Colon (tissue), 2 donors: ENCODE measurements at regions not wholly inside any gene's neighbourhood (a gene's known extent, or its start where the extent isn't known, plus 50 kb on each side); places are given as distances from the start of the nearest gene placed in this dataset.

Source experiments
- FAIRE-seq: peaks from 2 replicates; lab custom pipeline; 2012; peaks lifted over from hg19 to GRCh38; lab: Jason Lieb, UNC
- donor health status: control.
- donor health status: control.

DNA sequence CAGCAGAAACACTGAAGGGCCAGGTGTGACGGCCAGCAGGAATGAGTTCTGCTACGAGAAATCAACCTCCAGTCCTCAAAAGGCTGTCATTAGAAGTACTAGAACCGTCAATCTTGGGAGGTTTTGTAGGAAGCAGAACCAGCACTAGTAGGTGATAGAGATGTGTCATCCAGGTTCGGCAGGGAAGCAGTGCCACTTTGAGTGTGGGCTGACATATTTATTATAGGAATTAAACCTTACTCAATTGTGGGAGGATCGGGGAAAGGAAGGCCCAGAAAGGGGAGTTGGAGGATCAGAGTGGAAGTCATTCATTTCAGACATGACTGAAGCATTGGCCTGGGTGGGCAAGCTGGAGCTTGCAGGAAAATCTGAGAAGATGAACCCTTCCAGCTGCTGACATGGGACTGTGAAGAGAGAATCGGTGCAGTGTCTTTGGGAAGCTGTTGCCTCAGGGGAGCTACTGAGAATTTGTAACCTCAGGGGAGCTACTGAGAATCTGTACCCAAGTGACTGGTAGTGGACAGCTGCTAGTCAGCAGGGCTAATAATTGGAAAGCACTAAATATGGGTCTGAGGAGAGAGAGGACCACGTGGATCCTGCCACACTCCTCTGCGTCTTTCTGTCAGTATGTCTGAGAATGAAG is 177.4 kb downstream of the SPRY1 start:
- FAIRE-seq: no peak

DNA sequence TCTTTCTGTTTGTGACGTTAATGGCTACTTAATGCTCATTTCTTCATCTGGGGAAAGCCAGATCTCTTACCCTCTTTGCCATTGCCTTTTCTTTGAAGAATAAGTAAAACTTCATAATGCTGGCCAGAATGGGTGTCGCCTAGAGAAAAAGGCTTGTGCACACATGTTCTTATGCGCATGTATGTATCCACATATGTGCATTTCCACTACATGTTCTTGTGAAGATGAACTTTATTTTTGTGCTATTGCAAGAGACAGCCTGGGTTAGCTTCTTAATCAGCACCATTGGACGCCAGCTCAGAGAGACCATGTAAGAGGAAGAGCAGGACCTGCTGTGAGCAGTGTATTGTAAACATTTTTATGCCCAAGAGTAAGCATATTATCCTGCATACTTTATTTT is 178.7 kb downstream of the SPRY1 start:
- FAIRE-seq: no peak

DNA sequence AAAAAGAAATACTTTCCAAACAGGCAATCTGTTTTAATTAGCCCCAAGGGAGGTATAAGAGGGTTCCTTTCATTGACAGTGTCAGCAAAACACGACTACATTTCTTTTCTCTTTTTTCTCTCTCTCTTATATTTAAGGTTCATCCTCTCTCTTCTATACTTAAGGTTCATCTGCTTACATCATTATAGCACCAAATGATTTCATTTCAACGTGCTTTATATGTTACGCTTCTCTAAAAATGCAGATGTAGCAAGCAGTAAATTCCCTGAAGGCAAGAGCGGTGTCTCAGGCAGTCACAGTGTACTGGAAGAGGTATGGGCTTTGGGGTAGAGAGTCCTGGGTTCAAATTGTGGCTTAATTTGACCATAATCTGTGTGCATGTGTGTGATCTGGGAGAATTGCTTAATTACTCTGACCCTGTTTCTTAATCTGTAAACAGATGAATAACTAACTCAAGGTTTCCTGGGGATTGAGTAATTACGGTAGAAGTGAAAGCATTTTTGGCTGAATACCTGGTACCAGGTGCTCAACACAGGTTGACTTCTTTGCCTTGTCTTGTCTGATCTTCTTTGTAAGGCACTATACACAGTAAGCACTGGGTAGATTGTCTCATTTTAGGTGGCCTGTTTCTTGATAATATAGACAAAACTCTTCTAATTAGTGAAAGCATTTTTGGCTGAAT is 180.8 kb downstream of the SPRY1 start:
- FAIRE-seq: no peak

DNA sequence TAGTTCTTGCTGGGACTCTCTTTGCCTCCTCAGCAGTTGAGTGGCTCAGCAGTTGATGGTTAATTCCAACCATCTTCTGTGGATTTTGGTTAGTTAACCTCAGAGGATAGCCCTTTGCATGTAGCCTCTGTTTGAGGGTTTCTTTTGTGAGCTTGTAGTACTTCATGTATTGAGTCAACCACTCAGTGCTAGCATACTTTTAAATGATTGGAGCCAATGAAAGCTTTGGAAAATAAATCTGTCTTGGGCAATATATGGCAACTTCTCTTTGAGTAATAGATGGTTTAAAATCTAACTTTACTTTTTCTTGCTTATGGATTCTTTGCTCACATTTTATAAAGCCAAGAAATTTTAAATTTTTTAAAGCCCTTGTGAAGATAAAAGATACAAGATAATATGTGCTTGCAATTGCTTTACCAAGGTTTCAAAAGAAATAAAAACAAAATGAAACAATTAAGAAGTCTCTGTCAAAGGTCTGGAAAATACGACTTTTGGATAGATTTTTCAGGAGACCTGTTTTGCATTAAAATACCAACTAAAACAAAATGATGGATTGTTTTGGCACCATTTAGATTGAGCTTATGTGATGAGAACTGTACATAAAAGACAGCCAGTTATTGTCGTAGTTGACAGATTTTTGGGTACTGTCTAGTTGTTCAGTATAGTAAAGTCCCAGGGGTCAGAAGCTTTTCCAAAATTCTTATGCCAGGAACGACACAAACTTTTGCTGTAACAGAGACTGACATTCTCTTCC is 181.9 kb downstream of the SPRY1 start:
- no peak for FAIRE-seq

DNA sequence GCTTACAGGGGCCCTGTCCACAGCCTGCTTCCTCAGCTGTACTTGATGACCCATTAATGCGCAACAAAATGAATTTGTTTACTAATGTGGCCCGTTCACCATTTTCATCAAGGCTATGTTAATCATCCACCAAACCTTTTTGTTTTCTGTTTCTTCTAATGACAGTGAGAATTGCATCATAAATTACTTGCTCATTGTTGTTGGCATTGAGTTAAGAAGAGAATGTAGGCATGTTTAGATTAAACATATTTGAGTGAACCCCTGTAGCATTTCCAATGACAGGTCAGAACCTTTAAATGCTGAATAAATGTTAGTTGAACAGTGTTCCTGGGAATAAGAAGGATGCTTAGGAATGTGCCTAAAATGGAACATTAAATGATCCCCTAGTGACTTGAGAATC is 183.4 kb downstream of the SPRY1 start:
- no peak for FAIRE-seq

DNA sequence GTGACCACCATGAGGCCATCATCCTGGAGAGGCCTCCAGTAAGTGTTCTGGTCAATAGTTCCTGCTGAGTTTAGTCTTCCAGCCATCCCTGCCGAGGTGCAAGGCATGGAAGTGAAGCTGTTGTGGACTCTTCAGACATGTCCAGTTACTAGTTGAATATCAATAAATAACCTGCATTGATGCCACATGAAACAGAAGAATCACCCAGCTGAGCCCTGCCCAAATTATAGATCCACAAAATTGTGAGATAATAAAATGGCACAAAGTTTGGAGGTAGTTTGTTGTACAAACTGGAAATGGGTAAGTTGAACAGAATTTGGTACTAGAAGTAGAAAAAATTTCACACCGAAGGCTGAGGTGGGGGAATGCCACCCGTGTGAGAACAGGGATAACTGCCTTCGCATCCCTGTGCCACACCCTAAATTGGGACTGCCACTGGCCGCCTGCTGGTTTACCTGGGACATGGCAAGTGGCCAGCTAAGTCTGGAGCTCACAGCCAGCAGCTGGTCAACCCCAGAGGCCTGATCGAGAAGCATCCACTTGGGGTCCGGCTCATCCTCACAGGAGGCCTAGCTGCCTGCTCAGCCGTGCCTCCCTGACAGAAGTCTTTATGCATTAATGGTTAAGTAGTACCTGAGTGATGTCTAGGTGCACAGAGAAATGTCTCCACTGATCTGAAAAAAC is 184.5 kb downstream of the SPRY1 start:
- no peak for FAIRE-seq

DNA sequence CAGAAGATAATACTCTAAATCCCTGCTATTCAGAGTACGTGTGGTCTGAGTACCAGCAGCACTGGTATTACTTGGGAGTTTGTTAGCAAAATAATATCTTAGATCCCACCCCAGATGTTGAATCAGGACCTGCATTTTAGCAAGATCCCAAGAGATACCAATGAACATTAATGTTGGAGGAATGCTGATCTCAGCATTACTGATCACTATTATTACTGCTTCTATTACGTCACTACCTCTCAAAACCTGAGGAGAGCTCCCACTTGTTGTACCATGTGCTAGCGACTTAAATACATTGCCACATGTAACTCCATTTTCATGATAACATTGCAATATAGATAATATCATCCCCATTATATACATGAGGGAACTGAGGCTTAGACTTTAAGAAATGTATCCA is 185.2 kb downstream of the SPRY1 start:
- no peak for FAIRE-seq

DNA sequence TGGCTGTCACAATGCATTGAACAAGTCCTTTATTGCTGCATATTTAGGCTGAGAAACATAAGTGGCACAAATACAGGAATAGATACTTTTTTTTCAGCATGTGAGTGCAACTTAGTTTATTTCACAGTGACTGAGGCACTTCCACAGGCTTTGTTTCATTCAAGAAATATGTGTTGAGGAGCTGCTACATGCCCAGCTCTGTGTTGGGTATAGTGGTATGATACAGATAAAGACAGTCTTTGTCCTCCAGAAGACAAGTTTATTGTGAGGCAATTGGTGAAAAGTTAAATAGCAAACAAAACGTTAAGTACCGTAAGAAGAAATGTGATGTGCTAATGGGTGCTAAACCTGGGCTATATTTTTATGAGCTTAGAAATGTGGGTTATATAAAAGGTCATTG is 186.4 kb downstream of the SPRY1 start:
- no peak for FAIRE-seq

DNA sequence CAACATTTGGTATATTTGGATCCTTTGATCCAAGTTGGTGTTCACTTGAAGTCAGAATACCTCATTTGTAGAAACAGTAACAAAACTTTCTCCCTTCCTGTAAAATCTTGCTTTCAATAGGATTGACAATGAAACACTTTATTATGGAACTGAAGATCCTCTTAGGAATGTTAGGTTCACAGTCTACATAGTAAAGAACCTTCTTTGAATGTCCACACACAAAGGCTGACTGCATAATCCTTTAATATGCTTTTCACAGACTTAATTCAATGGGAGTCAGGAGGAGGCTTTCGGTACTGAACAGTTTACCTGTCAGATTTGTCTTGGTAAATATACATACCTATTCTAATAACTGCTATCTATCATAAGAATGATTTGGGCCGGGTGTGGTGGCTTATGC is 188.5 kb downstream of the SPRY1 start:
- no peak for FAIRE-seq

DNA sequence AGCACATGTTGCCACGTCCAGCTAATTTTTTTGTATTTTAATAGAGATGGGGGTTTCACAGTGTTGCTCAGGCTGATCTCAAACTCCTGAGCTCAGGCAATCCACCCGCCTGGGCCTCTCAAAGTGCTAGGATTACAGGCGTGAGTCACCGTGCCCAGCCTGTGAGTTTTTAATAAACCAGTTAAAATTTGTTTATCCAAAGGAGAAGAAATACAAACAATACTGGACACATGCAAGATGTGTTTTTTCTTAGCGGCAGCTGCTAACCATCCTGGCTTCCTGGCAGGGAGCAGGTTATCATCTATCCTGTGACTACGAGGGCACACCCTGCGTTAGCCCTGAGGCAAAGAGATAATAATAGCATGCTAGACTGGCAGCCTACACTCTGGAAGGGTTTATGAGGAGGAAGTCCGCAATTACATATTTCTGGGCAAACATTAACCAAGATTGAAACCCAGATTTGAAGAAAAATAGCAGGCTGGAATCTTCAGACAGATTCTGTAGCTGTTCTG is 191.4 kb downstream of the SPRY1 start:
- peak; percentile 5 for FAIRE-seq

DNA sequence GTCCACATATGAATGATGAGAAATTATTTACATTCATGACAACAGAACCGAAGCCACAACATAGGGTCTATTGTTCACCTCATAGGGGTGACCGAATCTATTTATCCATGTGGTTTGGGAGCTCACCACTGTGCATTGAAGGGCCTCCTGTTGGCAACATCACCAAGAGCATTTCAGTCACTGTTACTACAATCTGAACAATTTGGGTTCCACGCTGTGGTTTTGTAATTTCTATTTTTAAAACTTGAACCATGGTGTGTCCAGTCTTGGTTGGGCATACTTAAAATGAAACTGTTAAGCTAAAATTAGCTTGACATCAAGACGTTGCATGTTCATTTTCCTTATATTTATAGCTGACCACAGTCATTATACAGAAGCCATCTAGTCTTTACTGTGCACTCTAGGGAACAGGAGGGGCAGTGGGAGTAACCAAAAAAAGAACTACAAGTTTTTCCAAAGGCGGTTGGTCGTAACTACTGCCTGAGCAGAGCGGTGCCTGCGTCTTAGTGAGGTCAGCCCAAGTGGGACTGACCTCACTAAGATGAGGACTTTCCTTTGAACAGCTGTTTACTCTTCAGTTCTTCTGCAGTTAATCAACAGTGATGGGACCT is 192.1 kb downstream of the SPRY1 start:
- FAIRE-seq: no peak

DNA sequence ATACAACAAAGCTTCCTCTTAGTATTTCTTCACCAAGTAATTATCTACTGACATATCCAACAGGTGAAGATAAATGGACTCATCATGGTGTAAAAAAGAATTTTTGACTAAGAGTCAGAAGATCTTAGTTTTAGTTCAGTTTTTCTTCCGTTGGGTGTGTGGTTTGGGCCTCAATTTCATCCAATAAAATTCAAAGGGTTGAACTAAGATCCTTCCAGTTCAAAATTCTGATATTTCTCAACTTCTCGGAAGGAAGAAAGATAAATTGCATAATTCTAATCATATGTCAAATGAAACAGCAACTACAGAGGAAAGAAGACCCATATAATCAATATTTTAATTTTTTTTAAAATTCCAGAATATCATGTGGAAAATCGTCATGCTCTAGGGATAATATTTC is 192.7 kb downstream of the SPRY1 start:
- no peak for FAIRE-seq

DNA sequence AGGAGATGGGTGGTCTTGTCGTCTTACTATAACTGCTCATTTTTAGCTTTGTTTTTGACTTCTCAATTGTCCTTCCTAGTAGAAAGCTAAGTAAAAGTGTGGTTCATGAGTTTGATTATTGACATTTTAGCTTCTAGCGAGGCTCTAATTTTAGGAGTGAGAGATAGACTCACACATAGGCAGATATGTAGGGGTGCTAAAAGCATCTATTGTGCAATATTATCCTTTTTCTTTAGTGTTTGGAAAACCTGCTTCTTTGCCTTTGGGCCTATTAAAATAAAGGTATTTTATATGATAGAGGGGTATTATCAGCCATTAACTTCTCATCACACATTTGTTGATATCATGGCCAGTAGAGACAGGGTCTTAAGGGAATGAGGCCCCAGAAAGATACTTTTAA is 195.3 kb downstream of the SPRY1 start:
- no peak for FAIRE-seq

DNA sequence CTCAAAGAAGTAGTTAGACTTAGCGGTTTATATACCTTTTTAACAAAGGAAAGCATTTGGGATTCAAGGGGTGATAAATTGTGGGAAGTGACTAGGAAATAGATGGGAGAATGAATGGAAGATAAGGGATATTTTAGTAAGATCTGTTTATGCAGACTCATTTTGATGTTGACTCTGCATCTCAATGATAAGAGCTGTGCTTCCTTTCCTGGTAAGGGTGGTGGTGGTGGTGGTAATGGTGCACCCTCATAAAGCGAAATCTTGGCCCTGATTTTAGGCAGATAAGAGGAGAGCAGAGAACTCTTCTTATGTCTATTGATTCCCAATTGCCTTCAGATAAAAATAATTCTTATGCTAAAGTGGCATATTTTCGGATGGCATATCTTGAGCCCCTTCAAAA is 197.1 kb downstream of the SPRY1 start:
- FAIRE-seq: no peak

DNA sequence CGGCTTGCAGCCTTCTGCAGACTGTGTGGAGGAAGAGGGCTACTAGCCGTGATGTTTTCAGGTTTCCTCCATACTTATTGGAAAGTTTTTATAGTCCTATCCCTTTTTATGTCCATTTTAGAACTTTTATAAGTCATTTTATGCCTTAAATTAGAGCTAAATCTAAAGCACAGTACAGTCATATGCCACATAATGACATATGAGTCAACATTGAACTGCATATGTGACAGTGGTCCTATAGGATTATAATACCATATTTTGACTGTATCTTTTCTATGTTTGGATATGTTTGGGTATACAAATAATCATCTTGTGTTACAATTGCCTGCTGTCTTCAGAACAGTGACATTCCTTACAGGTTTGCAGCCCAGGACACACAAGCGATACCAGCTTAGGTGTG is 200.2 kb downstream of the SPRY1 start:
- no peak for FAIRE-seq

DNA sequence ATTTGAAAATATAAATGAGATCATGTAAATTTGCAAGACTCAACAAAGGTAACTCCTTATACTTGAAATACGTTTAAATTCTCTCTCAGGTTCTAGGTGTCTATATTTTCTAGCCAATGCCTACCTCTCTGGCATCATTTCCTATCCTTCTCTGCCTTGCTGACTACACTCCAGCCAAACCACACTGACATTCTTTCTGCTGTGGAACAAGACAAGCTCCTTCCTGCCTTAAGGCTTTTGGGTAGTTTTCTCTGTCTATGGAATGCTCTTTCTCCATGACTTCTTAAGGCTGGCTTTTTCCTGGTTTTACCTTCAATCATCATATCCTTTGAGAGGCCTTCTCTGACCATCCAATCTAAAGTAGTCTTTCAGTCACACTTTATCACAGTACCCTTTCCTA is 201.0 kb downstream of the SPRY1 start:
- no peak for FAIRE-seq

DNA sequence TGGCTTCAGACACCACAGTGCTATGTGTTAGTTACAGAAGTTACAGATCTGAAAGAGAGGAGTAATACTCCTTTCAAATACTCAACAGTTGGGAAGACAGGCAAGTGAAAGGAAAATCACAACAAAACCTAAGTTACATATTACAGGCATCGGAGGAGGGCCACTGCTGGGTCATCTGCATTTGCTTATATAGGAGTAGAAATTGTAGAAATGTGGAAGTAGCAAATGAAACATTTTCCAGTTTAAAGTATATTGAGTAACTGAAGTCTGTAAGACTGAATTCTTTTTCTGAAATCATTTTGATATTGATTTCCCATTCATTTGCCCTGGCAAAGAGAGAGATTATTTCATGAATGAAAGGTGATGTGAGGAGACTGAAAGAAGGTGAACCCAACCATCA is 201.7 kb downstream of the SPRY1 start:
- FAIRE-seq: no peak

DNA sequence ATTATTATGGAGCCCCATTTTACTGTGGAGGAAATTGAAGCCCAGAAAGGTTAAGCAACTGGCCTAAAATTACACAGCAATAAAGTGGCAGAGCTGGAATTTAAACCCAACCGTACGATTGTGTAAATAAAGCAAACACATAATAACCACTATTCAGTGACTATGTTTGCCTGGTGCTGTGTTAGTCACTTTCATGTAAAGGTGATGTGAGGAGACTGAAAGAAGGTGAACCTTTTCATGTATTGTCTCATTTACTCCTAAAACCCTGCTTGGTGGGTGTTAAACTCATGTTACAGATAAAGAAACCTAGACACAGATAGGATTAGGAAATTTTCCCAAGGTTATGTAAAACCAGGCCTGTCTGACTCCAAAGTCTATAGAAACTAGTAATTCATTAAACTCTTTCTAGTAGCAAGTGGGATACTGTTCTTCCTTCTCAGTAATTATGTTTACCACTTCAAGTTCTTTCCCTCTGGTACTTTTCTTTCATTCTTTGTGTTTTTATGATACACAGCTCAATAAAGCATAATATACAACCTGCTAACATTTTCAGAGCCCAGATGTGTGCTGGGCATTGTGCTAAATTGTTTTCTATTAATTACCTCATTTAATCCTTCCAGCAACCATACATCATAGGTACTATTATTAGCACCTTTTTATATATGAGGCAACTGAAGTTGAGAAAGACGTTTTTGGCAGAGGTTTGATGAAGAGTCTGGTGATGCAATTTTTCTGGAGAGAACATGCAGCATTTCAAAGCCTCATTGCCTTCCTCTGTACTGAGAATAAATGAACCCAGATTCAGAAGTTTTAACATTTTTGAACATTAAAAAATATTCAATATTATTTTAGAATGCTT is 202.7 kb downstream of the SPRY1 start:
- no peak for FAIRE-seq

DNA sequence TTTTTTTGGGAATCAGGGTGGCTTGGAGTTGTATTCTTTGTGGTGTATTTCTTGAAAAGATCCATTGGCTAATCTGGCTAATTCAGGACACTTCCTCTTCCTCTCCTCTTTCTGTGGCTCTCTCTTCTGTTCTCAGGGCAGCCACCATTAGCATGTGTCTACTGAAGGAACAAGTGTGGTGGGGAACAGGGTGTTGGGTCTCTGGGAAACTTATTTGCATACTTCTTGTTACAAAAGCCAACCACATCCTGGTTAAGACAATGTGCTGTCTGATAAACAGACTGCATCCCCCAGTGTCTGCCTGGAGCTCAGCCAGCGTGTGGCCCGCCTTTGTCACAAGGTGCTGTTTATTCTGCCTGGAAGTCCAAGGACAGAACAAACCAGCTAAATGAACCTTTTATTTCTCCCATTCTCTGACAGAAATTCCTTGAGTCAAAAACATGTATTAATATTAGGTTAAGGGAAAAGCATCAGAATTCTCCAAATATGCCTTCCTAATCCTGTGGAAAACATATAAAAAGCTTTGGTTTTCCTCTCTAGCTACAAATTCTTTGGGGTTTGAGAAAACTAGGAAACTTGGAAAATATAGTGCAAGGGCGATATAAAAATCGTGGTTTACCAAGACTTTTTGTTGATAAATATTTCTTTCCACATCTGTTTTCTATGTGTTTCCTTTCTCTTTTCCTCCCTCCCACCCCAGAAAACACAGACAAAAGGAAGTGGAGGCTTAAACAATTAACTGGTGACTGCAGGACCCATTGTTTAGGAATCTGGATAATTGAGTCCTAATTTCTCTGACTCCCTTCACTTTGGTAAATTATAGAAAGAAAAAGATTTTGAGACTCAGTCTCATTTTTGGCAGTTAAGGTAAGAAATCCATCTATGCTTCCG is 203.6 kb downstream of the SPRY1 start:
- no peak for FAIRE-seq
